ENCODE measurements at regions not wholly inside any gene's neighbourhood (a gene's known extent, or its start where the extent isn't known, plus 50 kb on each side); places are given as distances from the start of the nearest gene placed in this dataset.

DNA sequence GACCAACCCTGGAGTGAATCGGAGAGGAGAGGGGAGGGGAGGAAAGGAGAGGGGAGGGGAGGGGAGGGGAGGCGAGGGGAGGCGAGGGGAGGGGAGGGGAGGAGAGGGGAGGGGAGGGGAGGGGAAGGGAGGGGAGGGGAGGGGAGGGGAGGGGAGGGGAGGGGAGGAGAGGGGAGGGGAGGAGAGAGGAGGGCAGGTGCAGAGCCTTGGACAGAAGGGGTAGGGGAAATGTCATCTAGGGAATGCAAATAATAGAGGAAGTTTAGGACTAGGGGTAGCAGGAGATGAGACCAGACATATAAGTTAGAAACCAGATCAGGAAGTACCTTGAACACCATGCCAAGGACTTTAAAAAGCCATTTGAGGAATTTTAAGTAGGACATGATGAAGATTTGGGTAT, 119.8 kb downstream of the RBFOX3 start:
- no peaks in the 10 kb centered on the region for H3K4me1 ChIP-seq (ENCODE audit: control insufficient read depth in 1 of 2, insufficient read depth in 2 of 2, low read length in 2 of 2)
- H3K4me2 ChIP-seq (ENCODE audit: low read length): no peak overlapping the region
- ChIA-PET RAD21 (ENCODE audit: low non-redundant PET in 1 of 2, low total read pairs in 2 of 2, uncharacterized antibody in 2 of 2, unreplicated experiment in 2 of 2) (no interaction called here), CTCF (no interaction called here), POLR2A (no interaction called here)
- H3K36me3 ChIP-seq (ENCODE audit: control insufficient read depth in 1 of 2, insufficient read depth in 2 of 2, low read length in 2 of 2): no peaks in the 10 kb centered on the region
- BruUV-seq (replicated peaks): no TSS peak
- no peak overlapping the region for H3K27ac ChIP-seq (ENCODE audit: low read depth, low read length)
- no peak for ATAC-seq
- no peaks in the 10 kb centered on the region for H3K9me2 ChIP-seq (ENCODE audit: insufficient read depth)
- H3K9ac ChIP-seq (ENCODE audit: low read length): no peak overlapping the region
- H3K4me3 ChIP-seq (replicated peaks in 1 of 2; ENCODE audit: low read depth in 1 of 2, low read length in 2 of 2): no peak overlapping the region
- no peak for DNase-seq (ENCODE audit: low read depth, low spot score)
- H2AFZ ChIP-seq (ENCODE audit: low read depth, low read length, poor library complexity, severe bottlenecking): no peak overlapping the region
- H3K27me3 ChIP-seq (ENCODE audit: insufficient read depth, low read length): peaks cover 26% of the 10 kb centered on the region
- no peaks in the 10 kb centered on the region for H3K79me2 ChIP-seq (ENCODE audit: insufficient read depth, low read length)
- no peaks in the 10 kb centered on the region for H3K9me3 ChIP-seq (ENCODE audit: control insufficient read depth in 1 of 2, insufficient read depth in 1 of 2, low read depth in 1 of 2, low read length in 2 of 2)
- TF ChIP-seq JUND (IDR thresholded peaks at IDR 0.05): no peak
- TF ChIP-seq YY1 (IDR thresholded peaks at IDR 0.05; ENCODE audit: extremely low read depth, insufficient replicate concordance, low read depth, low read length): no peak
- TF ChIP-seq EZH2 (IDR thresholded peaks at IDR 0.05): no peak
- TF ChIP-seq ZFX (IDR thresholded peaks at IDR 0.05): no peak
- TF ChIP-seq TCF7L2 (IDR thresholded peaks at IDR 0.05; ENCODE audit: borderline replicate concordance, extremely low read depth, insufficient read depth, insufficient read length): no peak
- TF ChIP-seq, protein P1, sequence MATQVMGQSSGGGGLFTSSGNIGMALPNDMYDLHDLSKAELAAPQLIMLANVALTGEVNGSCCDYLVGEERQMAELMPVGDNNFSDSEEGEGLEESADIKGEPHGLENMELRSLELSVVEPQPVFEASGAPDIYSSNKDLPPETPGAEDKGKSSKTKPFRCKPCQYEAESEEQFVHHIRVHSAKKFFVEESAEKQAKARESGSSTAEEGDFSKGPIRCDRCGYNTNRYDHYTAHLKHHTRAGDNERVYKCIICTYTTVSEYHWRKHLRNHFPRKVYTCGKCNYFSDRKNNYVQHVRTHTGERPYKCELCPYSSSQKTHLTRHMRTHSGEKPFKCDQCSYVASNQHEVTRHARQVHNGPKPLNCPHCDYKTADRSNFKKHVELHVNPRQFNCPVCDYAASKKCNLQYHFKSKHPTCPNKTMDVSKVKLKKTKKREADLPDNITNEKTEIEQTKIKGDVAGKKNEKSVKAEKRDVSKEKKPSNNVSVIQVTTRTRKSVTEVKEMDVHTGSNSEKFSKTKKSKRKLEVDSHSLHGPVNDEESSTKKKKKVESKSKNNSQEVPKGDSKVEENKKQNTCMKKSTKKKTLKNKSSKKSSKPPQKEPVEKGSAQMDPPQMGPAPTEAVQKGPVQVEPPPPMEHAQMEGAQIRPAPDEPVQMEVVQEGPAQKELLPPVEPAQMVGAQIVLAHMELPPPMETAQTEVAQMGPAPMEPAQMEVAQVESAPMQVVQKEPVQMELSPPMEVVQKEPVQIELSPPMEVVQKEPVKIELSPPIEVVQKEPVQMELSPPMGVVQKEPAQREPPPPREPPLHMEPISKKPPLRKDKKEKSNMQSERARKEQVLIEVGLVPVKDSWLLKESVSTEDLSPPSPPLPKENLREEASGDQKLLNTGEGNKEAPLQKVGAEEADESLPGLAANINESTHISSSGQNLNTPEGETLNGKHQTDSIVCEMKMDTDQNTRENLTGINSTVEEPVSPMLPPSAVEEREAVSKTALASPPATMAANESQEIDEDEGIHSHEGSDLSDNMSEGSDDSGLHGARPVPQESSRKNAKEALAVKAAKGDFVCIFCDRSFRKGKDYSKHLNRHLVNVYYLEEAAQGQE (IDR thresholded peaks at IDR 0.05; ENCODE audit: low read depth): no peak
- no peak for TF ChIP-seq ZNF274 (IDR thresholded peaks at IDR 0.05; ENCODE audit: low read depth, low read length)
- TF ChIP-seq SIN3A (IDR thresholded peaks at IDR 0.05; ENCODE audit: low read depth): no peak
- no peaks in the 10 kb centered on the region for H4K20me1 ChIP-seq (ENCODE audit: insufficient read depth)
- intact Hi-C loops (cut with micrococcal nuclease): no loop called here
